ENCODE measurements at regions not wholly inside any gene's neighbourhood (a gene's known extent, or its start where the extent isn't known, plus 50 kb on each side); places are given as distances from the start of the nearest gene placed in this dataset.
"Not testable (repeated sequence)": the region's sequence is repeated elsewhere in the genome, so short reads cannot be mapped to it uniquely, and the experiment has no call there.

DNA sequence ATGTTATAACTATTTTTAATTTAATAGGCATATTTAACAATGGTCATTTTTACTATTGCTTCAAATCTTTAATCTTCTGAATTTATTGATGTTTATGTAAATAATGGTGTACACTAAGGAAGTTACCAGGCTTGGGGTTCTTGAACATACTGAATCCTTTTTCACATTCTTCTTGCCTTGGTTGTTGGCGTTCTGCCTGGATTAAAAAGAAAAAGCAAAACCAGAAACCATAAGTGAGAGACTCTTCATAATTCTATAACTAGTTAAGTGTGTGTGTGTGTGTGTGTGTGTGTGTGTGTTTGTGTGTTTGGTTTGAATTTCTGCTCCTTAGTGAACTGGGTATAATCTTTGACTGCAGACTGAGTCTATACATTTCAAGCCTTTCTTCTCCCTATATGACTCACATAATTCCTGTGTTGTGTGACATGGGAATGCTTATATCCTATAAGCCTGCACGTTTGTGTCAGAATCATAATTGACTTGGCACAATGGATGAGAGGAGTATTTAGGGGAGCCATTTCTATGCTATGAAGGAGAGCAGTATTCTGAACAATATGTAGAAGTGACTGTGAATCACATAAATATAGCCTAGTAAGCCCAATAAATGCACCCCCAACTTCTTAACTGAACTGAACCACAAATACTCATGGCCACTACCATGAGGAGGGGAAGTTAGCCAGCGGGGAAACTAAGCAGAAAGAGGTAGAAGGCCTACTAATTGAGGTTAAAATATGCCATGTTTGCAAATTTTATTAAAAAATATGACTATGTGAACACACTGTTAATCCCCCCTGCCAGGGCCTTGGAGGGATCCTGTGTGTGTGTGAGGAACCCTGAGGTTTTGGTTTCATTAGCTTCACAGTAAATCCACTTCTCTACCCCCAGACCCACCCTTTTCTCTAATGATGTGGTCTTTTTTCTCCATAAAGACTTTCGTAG lies 425.5 kb downstream of the BCKDHB start:
- DNase-seq (ENCODE audit: extremely low read depth, low read depth), result no peak

DNA sequence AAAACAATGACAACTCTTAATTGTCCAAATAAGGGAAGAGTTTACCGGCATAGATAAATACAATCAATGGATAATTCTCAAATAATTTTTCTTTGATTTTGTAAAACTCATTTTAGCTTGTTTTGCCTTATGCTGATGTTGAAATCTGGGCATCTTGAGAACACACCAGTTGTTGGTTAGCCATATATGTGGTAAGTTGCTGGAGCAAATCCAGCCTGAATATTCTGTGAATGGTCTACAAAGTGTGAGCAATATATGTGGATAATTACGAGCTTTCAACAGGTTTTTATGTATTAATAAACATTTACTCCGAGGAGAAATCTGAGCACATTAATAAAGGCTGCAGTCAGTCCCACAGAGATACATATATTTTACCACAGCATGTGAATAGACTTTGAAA lies 423.6 kb downstream of the BCKDHB start:
- DNase-seq (ENCODE audit: extremely low read depth, low read depth), result no peak

DNA sequence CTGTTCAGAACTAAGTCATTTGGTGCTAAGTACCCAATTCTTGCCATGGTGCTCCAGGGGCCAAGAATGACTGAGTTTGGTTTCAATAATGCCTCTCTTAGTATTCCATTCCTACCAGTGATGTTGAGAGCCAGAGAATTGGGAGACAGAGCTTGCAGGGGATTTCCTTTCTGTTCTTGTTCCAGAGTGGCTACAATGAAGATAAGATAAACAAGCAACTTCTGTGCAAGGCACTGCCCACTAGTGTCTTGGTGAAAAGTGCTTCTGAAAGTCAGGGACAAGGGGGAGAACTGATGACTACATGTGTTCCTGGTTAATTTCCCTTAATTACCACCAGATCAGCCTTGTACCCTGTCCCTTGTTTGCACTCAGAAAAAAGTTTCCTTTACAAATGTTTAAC lies 421.6 kb downstream of the BCKDHB start:
- peak; percentile 9 for DNase-seq (ENCODE audit: extremely low read depth, low read depth)

DNA sequence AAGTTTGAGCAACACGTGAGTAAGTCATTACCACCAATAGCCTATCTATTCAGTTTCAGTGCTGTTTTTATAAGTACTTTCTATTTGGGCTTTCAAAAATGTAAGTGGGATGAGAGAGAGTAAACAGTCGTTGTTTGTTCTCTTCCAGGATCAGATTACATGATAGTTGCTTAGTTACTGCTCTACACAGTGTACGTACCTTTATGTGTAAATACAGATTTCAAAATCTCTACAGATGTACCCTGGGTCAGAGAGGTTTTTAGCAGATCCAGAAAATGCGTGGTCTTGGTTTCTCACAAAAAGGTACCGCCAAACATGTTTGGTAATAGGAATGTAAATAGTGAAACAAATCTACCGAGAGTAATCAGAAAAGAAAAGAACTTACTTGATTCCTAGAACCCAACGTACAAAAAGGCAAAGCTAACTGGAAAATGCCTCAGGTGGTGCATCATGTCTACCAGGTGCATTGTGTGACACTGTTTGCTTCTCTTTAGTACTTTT lies 421.1 kb downstream of the BCKDHB start:
- DNase-seq (ENCODE audit: extremely low read depth, low read depth), result peak; percentile 33

DNA sequence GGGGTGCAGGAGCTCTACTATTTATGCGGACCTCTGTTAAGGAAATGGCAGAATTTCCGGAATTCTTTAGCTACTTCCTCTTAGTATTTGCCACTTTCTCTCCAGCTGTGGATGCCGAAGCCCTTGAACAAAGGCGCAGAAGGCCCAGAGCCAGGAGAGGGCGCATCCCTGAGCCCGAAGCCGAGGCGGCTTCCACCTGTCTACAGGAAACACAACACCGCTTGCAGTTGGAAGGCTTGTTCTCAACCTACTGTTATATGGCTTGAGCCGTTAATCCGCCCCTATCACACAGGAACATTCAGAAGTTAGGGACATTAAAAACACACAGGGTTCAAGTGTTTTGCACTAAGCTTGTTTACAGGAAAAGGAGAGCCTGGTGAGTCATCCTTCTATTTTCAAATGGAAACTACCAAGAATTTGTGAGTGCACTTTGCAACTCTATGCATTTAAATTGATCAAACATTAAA lies 417.1 kb downstream of the BCKDHB start:
- peak; percentile 21 for DNase-seq (ENCODE audit: extremely low read depth, low read depth)

DNA sequence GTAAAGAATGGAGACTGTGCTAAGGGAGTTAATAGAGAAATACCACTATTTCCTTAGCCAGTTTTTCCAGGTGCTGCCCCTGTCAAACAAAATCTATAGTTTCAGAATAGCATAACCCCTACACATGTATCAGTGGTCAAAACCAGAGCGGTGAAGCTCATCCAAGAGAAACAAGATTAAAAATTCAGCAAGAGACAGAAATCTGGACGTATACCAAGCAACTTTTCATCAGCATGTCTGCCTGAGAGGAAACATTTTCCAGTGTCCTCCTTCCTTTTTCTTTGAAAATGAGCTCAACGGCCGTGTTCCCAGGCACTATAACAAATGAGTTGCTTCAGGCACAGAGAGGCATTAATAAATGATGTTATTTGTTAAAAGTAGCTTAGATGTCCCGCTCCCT lies 416.5 kb downstream of the BCKDHB start:
- no peak for DNase-seq (ENCODE audit: extremely low read depth, low read depth)

DNA sequence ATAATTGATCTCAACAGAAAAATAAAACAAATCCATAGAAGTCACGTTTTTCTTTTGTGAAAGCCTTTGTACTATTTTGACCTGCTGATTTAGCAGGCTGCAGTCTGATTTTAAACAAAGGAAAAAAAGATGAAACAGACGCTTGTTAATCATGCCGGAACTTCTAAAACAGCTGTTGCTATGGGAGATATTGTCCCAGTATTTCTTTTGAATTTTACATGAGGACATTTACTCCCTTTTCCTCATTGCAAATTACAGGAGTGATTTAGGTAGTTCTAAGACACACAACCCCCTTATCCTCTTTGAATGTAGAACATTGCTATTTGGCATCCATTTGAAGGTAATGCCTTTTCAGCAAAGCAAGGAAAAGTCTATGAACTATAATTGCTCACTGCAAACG lies 416.1 kb downstream of the BCKDHB start:
- no peak for DNase-seq (ENCODE audit: extremely low read depth, low read depth)

DNA sequence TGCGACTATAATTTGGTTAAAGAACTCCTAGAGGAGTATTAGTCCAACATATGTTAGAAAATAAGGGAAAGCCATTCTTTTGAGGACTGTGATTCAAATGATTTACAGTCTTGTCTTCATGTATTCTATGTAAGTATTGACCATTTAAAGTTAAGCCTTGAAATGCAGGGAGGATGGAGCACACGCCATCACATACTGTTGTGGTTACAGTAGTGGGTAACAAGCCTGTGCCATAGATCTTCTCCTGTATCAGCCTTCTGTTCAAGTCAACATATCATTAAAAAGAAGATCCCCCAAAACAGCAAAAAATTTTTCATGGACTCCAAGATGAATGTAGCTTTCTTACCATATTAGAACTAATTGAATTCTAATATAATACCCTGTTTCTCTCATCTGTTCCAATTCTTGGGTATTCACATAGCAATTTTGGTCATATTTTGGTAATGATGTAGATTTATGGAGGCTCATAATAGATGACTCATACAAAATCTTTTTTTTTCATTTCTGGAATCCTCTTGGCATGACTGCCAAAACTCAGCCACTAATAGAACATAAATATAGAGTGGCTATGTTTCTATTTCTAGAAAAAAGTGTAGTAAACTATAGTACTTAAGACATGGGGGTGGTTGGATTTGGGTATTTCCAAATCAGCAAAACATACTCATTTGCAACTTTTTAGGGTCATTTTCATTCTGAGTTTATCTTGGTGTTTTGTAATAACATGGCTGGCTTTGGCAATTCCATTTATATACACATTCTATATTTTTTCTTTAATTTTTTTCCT lies 413.5 kb downstream of the BCKDHB start:
- no peak for DNase-seq (ENCODE audit: extremely low read depth, low read depth)

DNA sequence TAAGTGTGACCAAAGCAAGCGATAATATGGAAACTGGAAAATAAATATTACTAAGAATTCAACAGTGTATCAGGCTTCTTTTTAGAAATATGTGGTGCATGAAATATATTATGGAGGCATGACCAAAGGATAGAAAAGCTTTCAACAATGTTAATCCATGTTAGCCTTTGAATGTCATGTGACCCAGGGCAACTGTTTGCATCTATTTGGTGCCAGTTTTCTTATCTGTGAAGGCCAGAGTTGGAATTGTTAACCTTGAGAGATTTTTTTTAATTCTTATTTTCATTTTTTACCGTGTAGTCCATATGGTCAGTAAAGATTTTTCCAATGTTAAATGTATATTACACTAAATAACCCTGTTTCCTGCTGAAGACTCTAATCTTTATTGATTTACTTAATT lies 411.1 kb downstream of the BCKDHB start:
- DNase-seq (ENCODE audit: extremely low read depth, low read depth), result no peak

DNA sequence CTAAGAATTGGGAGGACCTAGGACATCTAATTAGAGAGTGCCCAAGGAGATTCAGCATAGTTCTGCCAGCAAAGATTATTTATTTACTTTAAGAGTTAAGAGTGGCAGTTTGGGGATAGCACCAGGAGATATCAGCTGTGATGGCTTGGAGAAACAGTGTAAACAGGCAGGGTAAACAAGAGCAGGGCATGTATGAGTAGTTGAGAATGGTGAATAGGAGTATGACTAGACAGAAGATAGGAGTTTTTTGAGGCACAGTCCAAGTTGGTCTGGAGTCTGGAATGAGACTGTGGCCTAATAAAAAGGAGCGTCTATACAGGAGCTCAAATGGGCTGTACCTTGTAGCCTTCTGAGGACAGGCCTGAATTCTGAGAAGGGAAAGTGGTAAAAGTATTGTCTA lies 404.1 kb downstream of the BCKDHB start:
- not testable (repeated sequence) for DNase-seq (ENCODE audit: extremely low read depth, low read depth)

DNA sequence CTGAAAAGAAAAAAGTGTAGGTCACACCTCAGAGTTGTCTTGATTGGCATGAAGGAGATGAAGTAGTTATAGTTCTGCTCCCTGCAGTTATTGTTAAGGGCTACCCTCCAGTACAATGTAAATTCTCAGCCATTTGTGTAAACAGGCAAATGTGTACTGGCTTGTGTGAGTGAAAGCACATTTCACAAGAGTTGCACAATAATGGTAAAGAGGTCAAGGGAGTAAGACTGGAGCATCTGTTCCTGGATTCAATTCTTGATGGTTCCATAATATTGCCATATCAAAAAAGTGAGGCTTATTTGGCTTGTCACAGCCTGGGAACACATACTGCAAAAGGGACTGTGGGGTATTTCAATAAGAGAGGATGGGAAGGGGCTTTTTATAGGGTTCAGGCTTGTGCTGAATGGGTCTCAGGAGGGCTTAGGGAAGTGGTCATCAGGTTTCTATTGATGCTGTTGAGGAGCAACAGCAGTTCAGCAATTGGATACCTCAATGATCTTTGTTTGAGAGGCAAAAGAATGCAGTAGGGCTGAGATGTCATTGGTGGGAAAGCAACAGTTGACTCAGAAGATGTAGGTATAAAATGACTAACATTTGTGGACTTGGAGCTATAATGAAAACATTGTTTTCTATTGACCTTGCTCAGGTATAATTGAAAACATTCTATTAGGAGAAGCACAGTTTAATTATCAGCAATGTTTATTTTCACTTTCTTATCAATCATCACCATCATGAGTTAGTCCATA lies 402.6 kb downstream of the BCKDHB start:
- no peak for DNase-seq (ENCODE audit: extremely low read depth, low read depth)

DNA sequence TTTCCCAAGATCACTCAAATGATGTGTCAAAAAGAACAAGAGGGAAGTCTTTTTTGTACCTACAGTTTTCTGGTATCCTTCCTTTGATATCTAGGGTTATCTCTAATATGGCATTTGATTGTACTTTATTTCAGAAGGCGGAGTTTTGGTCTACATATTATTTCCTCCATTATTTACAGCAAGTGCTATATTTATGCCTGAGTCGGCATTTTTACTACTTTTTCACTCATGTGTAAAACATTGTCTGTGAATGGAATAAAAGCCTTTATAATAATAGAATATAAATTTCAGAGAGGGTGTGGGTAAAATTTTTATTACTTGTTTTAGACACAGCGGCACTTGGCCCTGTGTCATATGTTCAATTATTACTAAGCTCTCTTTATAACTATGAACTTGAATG lies 398.4 kb downstream of the BCKDHB start:
- DNase-seq (ENCODE audit: extremely low read depth, low read depth), result no peak

DNA sequence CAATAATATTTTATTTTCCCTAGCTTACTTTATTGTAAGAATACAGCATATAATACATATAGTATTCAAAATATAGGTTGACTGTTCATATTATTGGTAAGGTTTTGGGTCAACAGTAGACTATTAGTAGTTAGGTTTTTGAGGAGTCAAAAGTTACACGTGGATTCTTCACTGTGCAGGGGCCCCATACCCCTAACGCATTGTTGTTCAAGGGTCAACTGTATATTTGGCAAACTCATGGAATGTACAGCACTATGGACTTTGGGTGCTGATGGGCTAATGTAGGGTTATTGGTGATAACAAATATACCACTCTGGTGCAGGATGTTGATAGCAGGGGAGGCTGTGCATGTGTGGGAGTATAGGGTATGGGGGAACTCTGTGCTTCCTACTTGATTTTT lies 397.2 kb downstream of the BCKDHB start:
- DNase-seq (ENCODE audit: extremely low read depth, low read depth), result no peak

DNA sequence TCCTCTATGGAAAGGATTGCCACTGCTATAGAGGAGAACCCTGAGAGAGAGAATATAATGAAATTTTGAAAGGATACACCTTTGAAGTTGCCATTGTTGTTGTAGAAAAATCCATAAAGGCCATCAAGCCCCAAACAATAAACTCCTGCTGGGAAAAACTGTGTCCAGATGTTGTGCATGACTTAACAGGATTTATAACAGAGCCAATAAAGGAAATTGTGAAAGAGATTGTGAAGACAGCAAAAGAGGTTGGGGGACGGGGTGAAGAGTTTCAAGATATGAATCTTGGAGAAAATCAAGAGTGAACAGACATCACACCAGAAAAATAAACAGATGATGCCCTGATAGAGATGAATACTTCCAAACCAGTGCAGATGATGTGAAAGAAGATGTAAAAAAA lies 396.4 kb downstream of the BCKDHB start:
- DNase-seq (ENCODE audit: extremely low read depth, low read depth), result no peak

DNA sequence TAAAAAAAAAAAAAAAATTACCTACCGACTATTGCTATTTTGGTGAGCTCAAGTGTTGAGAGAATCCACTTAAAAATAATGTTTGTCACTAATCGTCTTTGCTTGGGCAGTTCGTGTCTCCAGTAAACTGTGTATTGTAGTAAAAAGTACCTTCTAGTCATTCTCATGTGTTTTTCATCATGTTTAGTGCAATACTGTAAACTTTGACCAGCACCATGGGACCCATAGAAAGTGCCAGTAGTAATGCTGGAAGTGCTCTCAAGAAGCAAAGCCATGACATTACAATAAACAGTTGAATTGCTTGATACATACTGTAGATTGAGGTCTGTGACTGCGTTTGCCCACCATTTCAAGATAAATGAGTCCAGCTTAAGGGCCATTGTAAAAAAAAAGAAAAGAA lies 395.2 kb downstream of the BCKDHB start:
- no peak for DNase-seq (ENCODE audit: extremely low read depth, low read depth)

DNA sequence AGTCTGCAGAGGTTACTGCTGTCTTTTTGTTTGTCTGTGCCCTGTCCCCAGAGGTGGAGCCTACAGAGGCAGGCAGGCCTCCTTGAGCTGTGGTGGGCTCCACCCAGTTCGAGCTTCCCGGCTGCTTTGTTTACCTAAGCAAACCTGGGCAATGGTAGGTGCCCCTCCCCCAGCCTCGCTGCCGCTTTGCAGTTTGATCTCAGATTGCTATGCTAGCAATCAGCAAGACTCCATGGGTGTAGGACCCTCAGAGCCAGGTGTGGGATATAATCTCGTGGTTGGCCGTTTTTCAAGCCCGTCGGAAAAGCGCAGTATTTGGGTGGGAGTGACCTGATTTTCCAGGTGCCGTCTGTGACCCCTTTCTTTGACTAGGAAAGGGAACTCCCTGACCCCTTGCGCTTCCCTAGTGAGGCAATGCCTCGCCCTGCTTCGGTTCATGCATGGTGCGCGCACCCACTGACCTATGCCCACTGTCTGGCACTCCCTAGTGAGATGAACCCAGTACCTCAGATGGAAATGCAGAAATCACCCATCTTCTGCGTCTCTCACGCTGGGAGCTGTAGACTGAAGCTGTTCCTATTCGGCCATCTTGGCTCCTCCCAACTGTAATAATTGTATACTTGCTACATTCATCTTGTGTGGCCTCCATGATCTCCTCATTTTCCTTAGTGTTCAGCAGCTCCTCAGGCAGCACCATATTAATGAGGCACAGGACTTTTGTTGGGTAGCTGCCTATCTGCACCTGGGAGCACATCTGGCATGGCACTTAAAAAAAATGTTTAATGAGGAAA lies 391.4 kb downstream of the BCKDHB start:
- DNase-seq (ENCODE audit: extremely low read depth, low read depth), result not testable (repeated sequence)

DNA sequence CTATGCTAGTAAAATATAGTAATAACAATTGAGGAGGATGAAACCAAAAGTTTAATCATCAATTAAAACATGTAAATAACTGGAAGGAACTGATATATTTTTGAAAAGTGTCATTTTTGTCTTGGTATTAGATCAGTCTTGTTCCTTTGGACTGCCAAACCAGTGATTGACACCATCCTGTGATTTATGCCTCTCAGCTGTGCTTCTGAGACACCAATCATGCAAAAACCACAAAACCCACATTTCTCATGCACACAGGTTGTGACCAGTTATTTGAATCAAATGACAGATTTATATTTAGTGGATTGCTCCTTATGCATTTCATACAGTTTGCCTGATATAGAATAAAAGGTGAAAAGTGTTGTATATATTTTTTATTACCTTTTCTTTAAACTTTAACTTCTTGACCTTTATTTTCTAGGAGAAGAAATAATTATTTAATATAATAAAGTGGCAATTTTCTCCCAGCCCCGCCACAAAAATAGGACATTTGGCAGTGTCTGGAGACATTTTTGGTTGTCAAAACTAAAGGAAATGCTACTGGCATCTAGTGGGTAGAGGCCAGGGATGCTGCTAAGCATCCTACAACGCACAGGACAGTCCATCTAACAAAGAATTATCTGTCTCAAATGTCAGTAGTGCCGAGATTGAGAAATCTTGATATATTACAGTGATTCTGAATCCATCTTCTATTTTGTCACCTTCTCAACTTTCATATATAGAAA lies 383.6 kb downstream of the BCKDHB start:
- DNase-seq (ENCODE audit: extremely low read depth, low read depth), result no peak

DNA sequence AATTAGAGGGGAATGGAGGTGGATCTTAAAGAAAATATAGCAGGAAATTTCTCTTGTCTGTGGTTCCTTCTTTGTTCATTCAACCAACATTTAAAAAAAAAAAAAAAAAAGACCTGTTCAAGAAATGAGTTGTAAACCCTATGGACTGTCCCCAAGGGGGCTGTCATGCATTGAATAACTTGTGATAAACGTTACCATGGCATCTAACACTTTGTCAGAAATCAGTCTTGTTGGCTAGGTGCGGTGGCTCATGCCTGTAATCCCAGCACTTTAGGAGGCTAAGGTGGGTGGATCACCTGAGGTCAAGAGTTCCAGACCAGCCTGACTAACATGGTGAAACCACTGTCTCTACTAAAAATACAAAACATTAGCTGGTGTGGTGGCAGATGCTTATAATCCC lies 381.7 kb downstream of the BCKDHB start:
- no peak for DNase-seq (ENCODE audit: extremely low read depth, low read depth)

DNA sequence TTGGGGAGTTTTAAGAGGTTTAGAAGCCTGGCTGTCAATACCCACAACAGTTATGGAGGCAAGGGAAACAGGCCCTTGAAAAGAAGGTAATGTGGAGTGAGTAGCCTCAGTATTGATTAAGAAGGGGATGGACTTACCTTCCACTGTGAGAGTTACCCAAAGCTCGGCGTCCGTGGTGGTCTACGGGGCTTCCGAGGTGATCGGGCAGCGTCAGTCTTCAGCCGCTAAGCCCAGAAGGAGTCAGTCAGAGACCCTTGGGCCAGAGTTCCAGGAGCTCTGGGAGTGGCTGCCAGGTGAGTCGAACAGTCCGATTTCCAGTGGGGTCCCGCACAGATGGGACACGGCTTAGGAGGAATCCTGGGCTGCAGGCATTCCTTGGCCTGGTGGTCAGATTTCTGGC lies 379.0 kb downstream of the BCKDHB start:
- not testable (repeated sequence) for DNase-seq (ENCODE audit: extremely low read depth, low read depth)

Data from NCI-H460 (cell line).